Fibroblast of mammary gland (primary cell): ENCODE measurements at regions not wholly inside any gene's neighbourhood (a gene's known extent, or its start where the extent isn't known, plus 50 kb on each side); places are given as distances from the start of the nearest gene placed in this dataset.

Source experiments
- DNase-seq: peaks from one replicate; pipeline ENCODE4 v3.0.0-alpha.2; 2010; ENCODE audit warnings: low read depth
- H3K4me3 ChIP-seq: 2 replicates; pipeline ENCODE4 v1.5.1; 2011; ENCODE audit warnings: low read depth, mild to moderate bottlenecking, low read length, moderate library complexity; ENCODE audit not compliant: control insufficient read depth
- CTCF ChIP-seq: conservative IDR thresholded peaks from 2 replicates; pipeline ENCODE4 v1.5.1; 2011; ENCODE audit warnings: low read depth, low read length, inconsistent platforms; ENCODE audit not compliant: control insufficient read depth, insufficient read depth

- no peak for TF ChIP-seq CTCF
- no peak for DNase-seq
- H3K4me3 ChIP-seq, result no peak overlapping the region
Measured at GRCh38 chr7:67678419-67678818, 681.8 kb downstream of the TYW1 start.

GRCh38 chr7:67683628-67684027, 687.0 kb downstream of the TYW1 start:
- H3K4me3 ChIP-seq, result no peak overlapping the region
- DNase-seq, result no peak
- no peak for TF ChIP-seq CTCF

GRCh38 chr7:67690700-67691099, 694.1 kb downstream of the TYW1 start:
- H3K4me3 ChIP-seq, result no peak overlapping the region
- TF ChIP-seq CTCF, result no peak

GRCh38 chr7:67692425-67692824, 695.8 kb downstream of the TYW1 start:
- DNase-seq, result peak; percentile 38
- H3K4me3 ChIP-seq, result no peak overlapping the region
- TF ChIP-seq CTCF, result no peak

More at GRCh38 chr7:67690700-67691099, 694.1 kb downstream of the TYW1 start:
- no peak for DNase-seq

GRCh38 chr7:67696124-67696523, 699.5 kb downstream of the TYW1 start:
- TF ChIP-seq CTCF, result no peak
- DNase-seq, result no peak
- H3K4me3 ChIP-seq, result no peak overlapping the region

GRCh38 chr7:67696878-67697277, 700.2 kb downstream of the TYW1 start:
- DNase-seq, result no peak
- TF ChIP-seq CTCF, result no peak
- H3K4me3 ChIP-seq, result no peak overlapping the region

- TF ChIP-seq CTCF, result no peak
- DNase-seq, result no peak
Measured at GRCh38 chr7:67698354-67698753, 701.7 kb downstream of the TYW1 start.

More at GRCh38 chr7:67698354-67698753, 701.7 kb downstream of the TYW1 start:
- H3K4me3 ChIP-seq, result no peak overlapping the region
